ENCODE measurements at regions not wholly inside any gene's neighbourhood (a gene's known extent, or its start where the extent isn't known, plus 50 kb on each side); places are given as distances from the start of the nearest gene placed in this dataset.

DNA sequence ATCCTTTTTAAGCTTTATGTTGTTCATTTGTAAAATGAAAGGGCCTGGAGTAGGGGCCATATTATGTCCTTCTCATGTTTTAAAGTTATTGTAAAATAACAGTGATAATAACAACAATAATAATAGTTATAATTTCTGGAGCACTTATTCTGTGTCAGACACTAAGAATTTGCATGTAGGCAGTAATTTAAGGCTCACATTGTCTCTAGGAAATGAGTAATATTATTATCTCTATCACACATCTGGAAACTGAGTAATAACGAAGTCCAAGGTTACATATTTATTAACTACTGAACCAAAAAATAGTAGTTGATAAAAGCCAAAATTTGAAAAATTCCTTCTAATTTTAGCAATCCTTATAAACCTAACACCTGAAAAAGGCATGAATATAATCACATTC lies 520.7 kb upstream of the PABPC4L start:
- DNase-seq (ENCODE audit: low spot score) = no peak
- TF ChIP-seq, protein P1, sequence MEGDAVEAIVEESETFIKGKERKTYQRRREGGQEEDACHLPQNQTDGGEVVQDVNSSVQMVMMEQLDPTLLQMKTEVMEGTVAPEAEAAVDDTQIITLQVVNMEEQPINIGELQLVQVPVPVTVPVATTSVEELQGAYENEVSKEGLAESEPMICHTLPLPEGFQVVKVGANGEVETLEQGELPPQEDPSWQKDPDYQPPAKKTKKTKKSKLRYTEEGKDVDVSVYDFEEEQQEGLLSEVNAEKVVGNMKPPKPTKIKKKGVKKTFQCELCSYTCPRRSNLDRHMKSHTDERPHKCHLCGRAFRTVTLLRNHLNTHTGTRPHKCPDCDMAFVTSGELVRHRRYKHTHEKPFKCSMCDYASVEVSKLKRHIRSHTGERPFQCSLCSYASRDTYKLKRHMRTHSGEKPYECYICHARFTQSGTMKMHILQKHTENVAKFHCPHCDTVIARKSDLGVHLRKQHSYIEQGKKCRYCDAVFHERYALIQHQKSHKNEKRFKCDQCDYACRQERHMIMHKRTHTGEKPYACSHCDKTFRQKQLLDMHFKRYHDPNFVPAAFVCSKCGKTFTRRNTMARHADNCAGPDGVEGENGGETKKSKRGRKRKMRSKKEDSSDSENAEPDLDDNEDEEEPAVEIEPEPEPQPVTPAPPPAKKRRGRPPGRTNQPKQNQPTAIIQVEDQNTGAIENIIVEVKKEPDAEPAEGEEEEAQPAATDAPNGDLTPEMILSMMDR (IDR thresholded peaks at IDR 0.05; ENCODE audit: unreplicated experiment) = no peak
- Mint-ChIP-seq H3K36me3 (ENCODE audit: low read depth, unreplicated experiment) (no peaks in the 10 kb centered on the region), H3K4me3 (ENCODE audit: unreplicated experiment) (no peak overlapping the region), H3K27me3 (ENCODE audit: unreplicated experiment) (no peaks in the 10 kb centered on the region), H3K9me3 (ENCODE audit: unreplicated experiment) (no peaks in the 10 kb centered on the region), H3K27ac (ENCODE audit: unreplicated experiment) (no peak overlapping the region), H3K4me1 (ENCODE audit: unreplicated experiment) (no peaks in the 10 kb centered on the region)

DNA sequence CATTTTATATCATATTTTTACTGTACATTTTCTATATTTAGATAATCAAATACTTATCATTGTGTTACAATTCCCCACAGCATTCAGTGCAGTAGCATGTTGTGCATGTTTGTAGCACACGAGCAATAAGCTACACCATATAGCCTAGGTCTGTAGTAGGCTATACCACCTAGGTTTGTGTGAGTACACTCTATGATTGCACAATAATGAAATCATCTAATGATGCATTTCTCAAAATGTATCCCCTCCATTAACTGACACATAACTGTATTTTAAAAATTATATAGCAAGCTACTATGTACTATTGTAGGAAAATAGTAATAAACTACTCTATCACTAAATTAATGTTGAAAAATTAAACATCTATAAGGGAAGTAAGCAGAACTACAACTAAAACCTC lies 518.4 kb upstream of the PABPC4L start:
- DNase-seq (ENCODE audit: low spot score) = no peak
- H3K36me3 Mint-ChIP-seq (ENCODE audit: low read depth, unreplicated experiment) = no peaks in the 10 kb centered on the region
- no peak overlapping the region for H3K27ac Mint-ChIP-seq (ENCODE audit: unreplicated experiment)
- no peaks in the 10 kb centered on the region for H3K9me3 Mint-ChIP-seq (ENCODE audit: unreplicated experiment)
- no peak overlapping the region for H3K4me3 Mint-ChIP-seq (ENCODE audit: unreplicated experiment)
- peaks cover 1% of the 10 kb centered on the region for H3K27me3 Mint-ChIP-seq (ENCODE audit: unreplicated experiment)
- H3K4me1 Mint-ChIP-seq (ENCODE audit: unreplicated experiment) = no peaks in the 10 kb centered on the region
- TF ChIP-seq, protein P1 (IDR thresholded peaks at IDR 0.05; ENCODE audit: unreplicated experiment) = no peak

DNA sequence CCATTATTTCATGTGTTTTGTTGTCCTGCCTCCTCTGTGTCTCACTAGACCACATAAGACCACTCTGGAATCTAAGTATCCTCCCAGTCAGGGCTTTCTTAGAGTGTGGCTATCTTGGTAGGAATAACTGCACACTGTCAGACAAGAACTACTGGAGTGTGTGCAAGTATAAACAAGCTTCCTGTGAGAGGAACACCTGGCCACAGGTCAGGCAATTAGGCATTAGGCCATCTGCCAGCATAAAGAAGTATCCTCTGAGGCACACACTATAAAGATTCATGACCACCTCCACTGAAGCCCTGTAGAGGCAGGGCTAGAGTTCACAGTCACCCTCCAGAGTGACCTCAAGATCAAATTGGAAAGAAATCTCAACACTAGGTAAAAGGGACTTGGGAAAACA lies 507.0 kb upstream of the PABPC4L start:
- H3K9me3 Mint-ChIP-seq (ENCODE audit: unreplicated experiment) = no peaks in the 10 kb centered on the region
- no peak for DNase-seq (ENCODE audit: low spot score)
- no peak overlapping the region for H3K4me3 Mint-ChIP-seq (ENCODE audit: unreplicated experiment)
- TF ChIP-seq, protein P1 (IDR thresholded peaks at IDR 0.05; ENCODE audit: unreplicated experiment) = no peak
- no peaks in the 10 kb centered on the region for H3K27me3 Mint-ChIP-seq (ENCODE audit: unreplicated experiment)
- H3K27ac Mint-ChIP-seq (ENCODE audit: unreplicated experiment) = no peak overlapping the region
- no peaks in the 10 kb centered on the region for H3K4me1 Mint-ChIP-seq (ENCODE audit: unreplicated experiment)
- H3K36me3 Mint-ChIP-seq (ENCODE audit: low read depth, unreplicated experiment) = no peaks in the 10 kb centered on the region

DNA sequence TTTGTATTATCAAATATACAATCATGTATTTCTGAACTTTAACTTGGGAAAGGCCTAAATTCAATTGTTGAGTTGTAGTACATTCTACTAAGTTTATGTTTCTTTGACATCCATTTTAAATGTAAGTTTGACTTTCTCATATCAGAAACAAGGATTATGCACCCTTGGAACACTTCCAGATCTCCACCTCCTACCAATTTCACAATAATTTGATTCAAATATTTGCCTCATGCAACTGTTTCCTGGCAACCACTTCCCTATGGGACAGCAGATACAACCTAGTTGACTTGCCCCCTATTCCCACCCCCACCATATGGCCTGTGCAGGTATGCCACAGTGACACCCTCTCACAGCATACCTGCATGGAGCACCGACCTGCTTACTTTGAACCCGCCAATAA lies 506.4 kb upstream of the PABPC4L start:
- no peak overlapping the region for H3K4me3 Mint-ChIP-seq (ENCODE audit: unreplicated experiment)
- no peaks in the 10 kb centered on the region for H3K4me1 Mint-ChIP-seq (ENCODE audit: unreplicated experiment)
- TF ChIP-seq, protein P1 (IDR thresholded peaks at IDR 0.05; ENCODE audit: unreplicated experiment) = no peak
- no peak overlapping the region for H3K27ac Mint-ChIP-seq (ENCODE audit: unreplicated experiment)
- no peaks in the 10 kb centered on the region for H3K27me3 Mint-ChIP-seq (ENCODE audit: unreplicated experiment)
- no peak for DNase-seq (ENCODE audit: low spot score)
- no peaks in the 10 kb centered on the region for H3K9me3 Mint-ChIP-seq (ENCODE audit: unreplicated experiment)
- H3K36me3 Mint-ChIP-seq (ENCODE audit: low read depth, unreplicated experiment) = no peaks in the 10 kb centered on the region

DNA sequence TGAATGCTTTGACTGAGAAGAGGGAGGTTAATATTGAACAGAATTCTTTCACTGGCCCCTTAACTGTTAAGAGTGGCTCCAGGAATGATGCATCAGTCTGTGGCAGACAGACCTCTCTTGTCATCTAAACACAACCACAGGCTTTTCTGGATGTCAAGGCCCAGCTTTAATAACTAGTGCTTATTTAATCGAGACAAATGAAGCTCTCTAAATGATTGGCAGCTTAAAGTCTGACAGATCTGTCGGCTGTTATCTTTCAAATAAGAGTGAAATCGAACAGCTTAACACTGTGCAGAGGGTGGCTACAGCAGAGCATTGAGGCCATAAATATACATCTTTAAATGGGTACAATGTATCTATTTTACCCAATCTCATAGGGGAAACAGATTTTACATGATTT lies 500.8 kb upstream of the PABPC4L start:
- no peaks in the 10 kb centered on the region for H3K4me1 Mint-ChIP-seq (ENCODE audit: unreplicated experiment)
- no peak overlapping the region for H3K4me3 Mint-ChIP-seq (ENCODE audit: unreplicated experiment)
- TF ChIP-seq, protein P1 (IDR thresholded peaks at IDR 0.05; ENCODE audit: unreplicated experiment) = no peak
- H3K9me3 Mint-ChIP-seq (ENCODE audit: unreplicated experiment) = no peaks in the 10 kb centered on the region
- no peak for DNase-seq (ENCODE audit: low spot score)
- H3K27me3 Mint-ChIP-seq (ENCODE audit: unreplicated experiment) = no peaks in the 10 kb centered on the region
- no peaks in the 10 kb centered on the region for H3K36me3 Mint-ChIP-seq (ENCODE audit: low read depth, unreplicated experiment)
- H3K27ac Mint-ChIP-seq (ENCODE audit: unreplicated experiment) = no peak overlapping the region

All from endothelial cell (in vitro differentiated cells).